H9 (cell line): ENCODE measurements at regions not wholly inside any gene's neighbourhood (a gene's known extent, or its start where the extent isn't known, plus 50 kb on each side); places are given as distances from the start of the nearest gene placed in this dataset.

ENCODE experiments used
- DNase-seq: peaks from one replicate; pipeline ENCODE4 v3.0.0-alpha.2; 2017
- H2AFZ ChIP-seq: one replicate; pipeline ENCODE4 v1.6.1; 2013; ENCODE audit warnings: mild to moderate bottlenecking, low read length, control low read depth, moderate library complexity
- H2AK5ac ChIP-seq: 2 replicates; pipeline ENCODE4 v1.6.1; 2013; ENCODE audit warnings: low read length, control low read depth, mixed read lengths; ENCODE audit not compliant: insufficient read length
- H2BK120ac ChIP-seq: one replicate; pipeline ENCODE4 v1.6.1; 2013; ENCODE audit warnings: low read depth, mild to moderate bottlenecking, low read length, control low read depth, inconsistent platforms; ENCODE audit not compliant: poor library complexity, severe bottlenecking
- H2BK12ac ChIP-seq: 2 replicates; pipeline ENCODE4 v1.6.1; 2013; ENCODE audit warnings: low read length, control low read depth, mixed read lengths, low read depth; ENCODE audit not compliant: insufficient read length
- H2BK15ac ChIP-seq: 2 replicates; pipeline ENCODE4 v1.6.1; 2013; ENCODE audit warnings: low read depth, low read length, control low read depth
- H2BK20ac ChIP-seq: one replicate; pipeline ENCODE4 v1.6.1; 2013; ENCODE audit warnings: low read depth, mild to moderate bottlenecking, low read length, control low read depth, inconsistent platforms; ENCODE audit not compliant: poor library complexity, severe bottlenecking
- H2BK5ac ChIP-seq: 2 replicates; pipeline ENCODE4 v1.6.1; 2013; ENCODE audit warnings: low read length, control low read depth, mixed read lengths; ENCODE audit not compliant: insufficient read length
- H3K14ac ChIP-seq: 2 replicates; pipeline ENCODE4 v1.6.1; 2013; ENCODE audit warnings: low read length, control low read depth; ENCODE audit not compliant: insufficient read depth
- H3K18ac ChIP-seq: 2 replicates; pipeline ENCODE4 v1.6.1; 2013; ENCODE audit warnings: low read depth, mild to moderate bottlenecking, mixed read lengths, low read length, control low read depth; ENCODE audit not compliant: insufficient read length
- H3K23ac ChIP-seq: 2 replicates; pipeline ENCODE4 v1.6.1; 2013; ENCODE audit warnings: low read length, control low read depth, mixed read lengths, low read depth; ENCODE audit not compliant: insufficient read length
- H3K23me2 ChIP-seq: 2 replicates; pipeline ENCODE4 v1.6.1; 2013; ENCODE audit warnings: low read depth, mild to moderate bottlenecking, mixed read lengths, low read length, control low read depth; ENCODE audit not compliant: insufficient read length, poor library complexity, severe bottlenecking
- H3K27ac ChIP-seq: 2 replicates; pipeline ENCODE4 v1.5.1; 2013; ENCODE audit warnings: low read length, control low read depth, mixed read lengths, low read depth; ENCODE audit not compliant: insufficient read length
- H3K27me3 ChIP-seq: 2 replicates; pipeline ENCODE4 v1.6.1; 2013; ENCODE audit warnings: low read length, control low read depth, inconsistent platforms; ENCODE audit not compliant: insufficient read depth
- H3K4ac ChIP-seq: 2 replicates; pipeline ENCODE4 v1.6.1; 2013; ENCODE audit warnings: low read depth, mild to moderate bottlenecking, control low read depth, inconsistent platforms, low read length, moderate library complexity
- H3K4me1 ChIP-seq: 2 replicates; pipeline ENCODE4 v1.6.1; 2013; ENCODE audit warnings: low read length, control low read depth, inconsistent platforms; ENCODE audit not compliant: insufficient read depth
- H3K4me2 ChIP-seq: 2 replicates; pipeline ENCODE4 v1.6.1; 2013; ENCODE audit warnings: low read length, control low read depth, mixed read lengths; ENCODE audit not compliant: insufficient read length, insufficient read depth
- H3K56ac ChIP-seq: 2 replicates; pipeline ENCODE4 v1.6.1; 2013; ENCODE audit warnings: low read depth, mild to moderate bottlenecking, mixed read lengths, low read length, control low read depth; ENCODE audit not compliant: insufficient read length
- H3K79me1 ChIP-seq: 2 replicates; pipeline ENCODE4 v1.6.1; 2013; ENCODE audit warnings: low read depth, mild to moderate bottlenecking, moderate library complexity, low read length, control low read depth, inconsistent platforms; ENCODE audit not compliant: insufficient read depth, poor library complexity, severe bottlenecking
- H3K79me2 ChIP-seq: 2 replicates; pipeline ENCODE4 v1.6.1; 2013; ENCODE audit warnings: low read length, control low read depth, inconsistent platforms; ENCODE audit not compliant: insufficient read depth
- H3K9ac ChIP-seq: 2 replicates; pipeline ENCODE4 v1.6.1; 2013; ENCODE audit warnings: low read length, control low read depth, mixed read lengths; ENCODE audit not compliant: insufficient read length; ENCODE audit errors: extremely low read depth
- H3K9me3 ChIP-seq: one replicate; pipeline ENCODE4 v1.6.1; 2013; ENCODE audit warnings: low read depth, low read length, inconsistent platforms; ENCODE audit not compliant: control insufficient read depth
- H3T11ph ChIP-seq: one replicate; pipeline ENCODE4 v1.6.1; 2013; ENCODE audit warnings: mild to moderate bottlenecking, low read length, control low read depth, inconsistent platforms
- H4K20me1 ChIP-seq: one replicate; pipeline ENCODE4 v1.6.1; 2013; ENCODE audit not compliant: control insufficient read depth, insufficient read length, insufficient read depth
- H4K5ac ChIP-seq: 2 replicates; pipeline ENCODE4 v1.6.1; 2013; ENCODE audit warnings: low read depth, mild to moderate bottlenecking, mixed read lengths, low read length, control low read depth; ENCODE audit not compliant: insufficient read length
- H4K8ac ChIP-seq: replicated peaks from 2 replicates; pipeline ENCODE4 v1.6.1; 2013; ENCODE audit warnings: low read length, control low read depth, mixed read lengths, low read depth; ENCODE audit not compliant: insufficient read length
- H4K91ac ChIP-seq: 2 replicates; pipeline ENCODE4 v1.6.1; 2013; ENCODE audit warnings: low read depth, mild to moderate bottlenecking, moderate library complexity, mixed read lengths, low read length, control low read depth; ENCODE audit not compliant: insufficient read length
- H3K27ac Mint-ChIP-seq, 3 experiments: 2 replicates in 2 of 3; 3 replicates in 1 of 3; pipeline ENCODE4 v1.8.0; 2020 to 2021; ENCODE audit warnings: mixed read lengths in 3 of 3, mild to moderate bottlenecking in 1 of 3, moderate library complexity in 1 of 3
- H3K27me3 Mint-ChIP-seq: 2 replicates; pipeline ENCODE4 v1.8.0; 2021; ENCODE audit warnings: low read depth, mild to moderate bottlenecking, moderate library complexity, mixed read lengths
- H3K36me3 Mint-ChIP-seq, 3 experiments: 2 replicates in 2 of 3; 3 replicates in 1 of 3; pipeline ENCODE4 v1.8.0; 2020 to 2021; ENCODE audit warnings: low read depth in 3 of 3, mixed read lengths in 3 of 3; ENCODE audit not compliant: insufficient read depth in 1 of 3
- H3K4me1 Mint-ChIP-seq, 2 experiments: 2 replicates each; pipeline ENCODE4 v1.8.0; 2020; ENCODE audit warnings: mixed read lengths in 2 of 2
- H3K4me3 Mint-ChIP-seq, 2 experiments: 2 replicates in 1 of 2; 3 replicates in 1 of 2; pipeline ENCODE4 v1.8.0; 2020 to 2021; ENCODE audit warnings: mild to moderate bottlenecking in 2 of 2, mixed read lengths in 2 of 2, moderate library complexity in 1 of 2
- H3K9me3 Mint-ChIP-seq, 2 experiments: 2 replicates in 1 of 2; 3 replicates in 1 of 2; pipeline ENCODE4 v1.8.0; 2020; ENCODE audit warnings: mild to moderate bottlenecking in 2 of 2, mixed read lengths in 2 of 2, moderate library complexity in 1 of 2
- CTCF ChIP-seq: fragments of 200-600 bp; sonication (generic); conservative IDR thresholded peaks from 3 replicates; pipeline ENCODE4 v1.8.0; 2021; ENCODE audit warnings: antibody characterized with exemption, mild to moderate bottlenecking
- WGBS: extraction: QIAGEN DNeasy Blood & Tissue Kit; methylation state at CpG from one replicate; pipeline ENCODE4 v1.1.7; 2013; ENCODE audit warnings: missing lambda C conversion rate, low lambda C conversion rate, mixed read lengths; ENCODE audit not compliant: insufficient read length; ENCODE audit errors: extremely low coverage; 5-methylcytosine and 5-hydroxymethylcytosine counted together

GRCh38 chr4:111985426-111985825 is 159.8 kb upstream of the FAM241A start:
- H3K56ac ChIP-seq, result no peak overlapping the region
- Mint-ChIP-seq H3K9me3 (no peaks in the 10 kb centered on the region), H3K4me3 (no peak overlapping the region), H3K27ac (0 out of 7 replicates have a peak overlapping the region, but pooled peaks of 1 of the 3 experiments have one; percentile 41), H3K27me3 (no peaks in the 10 kb centered on the region), H3K4me1 (peaks cover 15% of the 10 kb centered on the region in 2 experiments), H3K36me3 (no peaks in the 10 kb centered on the region)
- no peak overlapping the region for H2BK20ac ChIP-seq
- no peaks in the 10 kb centered on the region for H3K79me2 ChIP-seq
- no peak overlapping the region for H3T11ph ChIP-seq
- H3K9me3 ChIP-seq, result no peaks in the 10 kb centered on the region
- H3K18ac ChIP-seq, result no peak overlapping the region
- no CpG with 5 or more reads among the region's 2 CpGs for WGBS
- H3K4me2 ChIP-seq, result no peak overlapping the region
- no peak overlapping the region for H4K8ac ChIP-seq
- H3K4me1 ChIP-seq, result peaks cover 4% of the 10 kb centered on the region; the same call in 1 of the 2 replicates
- no peak overlapping the region for H2BK5ac ChIP-seq
- H4K5ac ChIP-seq, result no peak overlapping the region
- H3K27ac ChIP-seq, result no peak overlapping the region
- no peaks in the 10 kb centered on the region for H4K20me1 ChIP-seq
- H3K23ac ChIP-seq, result no peak overlapping the region
- no peak overlapping the region for H3K14ac ChIP-seq
- H3K79me1 ChIP-seq, result no peaks in the 10 kb centered on the region
- no peak overlapping the region for H3K9ac ChIP-seq
- no peak overlapping the region for H3K4ac ChIP-seq
- no peaks in the 10 kb centered on the region for H3K23me2 ChIP-seq
- H4K91ac ChIP-seq, result no peak overlapping the region
- no peak overlapping the region for H2AFZ ChIP-seq
- no peak overlapping the region for H2BK120ac ChIP-seq
- no peak overlapping the region for H2BK12ac ChIP-seq
- H2BK15ac ChIP-seq, result no peak overlapping the region
- DNase-seq, result no peak
- no peaks in the 10 kb centered on the region for H3K27me3 ChIP-seq
- H2AK5ac ChIP-seq, result no peak overlapping the region
- no peak for TF ChIP-seq CTCF
